ENCODE measurements at regions not wholly inside any gene's neighbourhood (a gene's known extent, or its start where the extent isn't known, plus 50 kb on each side); places are given as distances from the start of the nearest gene placed in this dataset.
"Not testable (repeated sequence)": the region's sequence is repeated elsewhere in the genome, so short reads cannot be mapped to it uniquely, and the experiment has no call there.

DNA sequence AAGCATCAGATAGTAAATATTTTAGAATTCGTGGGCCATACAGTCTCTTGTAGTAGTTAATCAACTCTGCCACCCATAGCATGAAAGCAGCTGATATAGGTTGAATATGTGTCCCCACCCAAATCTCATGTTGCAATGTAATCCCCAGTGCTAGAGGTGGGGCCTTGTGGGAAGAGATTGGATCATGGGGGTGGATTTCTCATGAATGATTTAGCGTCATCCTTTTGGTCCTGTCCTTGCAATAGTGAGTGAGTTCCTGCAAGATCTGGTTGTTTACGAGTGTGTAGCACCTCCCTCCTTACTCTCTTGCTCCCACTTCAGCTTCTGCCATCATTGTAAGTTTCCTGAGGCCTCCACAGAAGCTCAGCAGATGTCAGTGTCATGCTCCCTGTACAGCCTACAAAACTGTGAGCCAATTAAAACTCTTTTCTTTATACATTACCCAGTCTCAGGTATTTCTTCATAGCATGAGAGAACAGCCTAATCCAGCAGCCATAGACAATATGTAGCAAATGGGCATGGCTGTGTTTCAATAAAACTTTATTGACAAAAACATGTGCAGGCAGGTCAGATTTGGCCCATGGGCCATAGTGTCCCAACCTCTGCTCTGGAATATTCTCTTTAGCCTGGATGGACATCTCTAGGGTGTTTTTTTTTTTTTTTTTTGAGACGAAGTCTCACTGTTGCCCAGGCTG, 97.9 kb upstream of the FAM90A1 start:
- not testable (repeated sequence) for H3K27me3 ChIP-seq (ENCODE audit: control insufficient read depth in 4 of 4, insufficient read depth in 4 of 4, low read length in 3 of 4); H3K36me3 ChIP-seq (ENCODE audit: control insufficient read depth in 4 of 4, insufficient read depth in 3 of 4, low read depth in 1 of 4, low read length in 3 of 4); H3K27ac ChIP-seq (ENCODE audit: low read depth in 1 of 2, low read length in 2 of 2); H3K9ac ChIP-seq (ENCODE audit: low read depth in 1 of 2, low read length in 2 of 2); DNase-seq (ENCODE audit: low spot score); H3K4me3 ChIP-seq (ENCODE audit: low read depth in 1 of 3, low read length in 3 of 3); H3K9me3 ChIP-seq (ENCODE audit: control insufficient read depth in 4 of 4, low read length in 3 of 4); H3K4me1 ChIP-seq (ENCODE audit: control insufficient read depth in 4 of 4, insufficient read depth in 4 of 4, low read length in 3 of 4)
- 86% methylated on average over 3 of the region's 4 CpGs for WGBS

- not testable (repeated sequence) for H3K9ac ChIP-seq (ENCODE audit: low read depth in 1 of 2, low read length in 2 of 2); H3K4me1 ChIP-seq (ENCODE audit: control insufficient read depth in 4 of 4, insufficient read depth in 4 of 4, low read length in 3 of 4); H3K4me3 ChIP-seq (ENCODE audit: low read depth in 1 of 3, low read length in 3 of 3); DNase-seq (ENCODE audit: low spot score); H3K27me3 ChIP-seq (ENCODE audit: control insufficient read depth in 4 of 4, insufficient read depth in 4 of 4, low read length in 3 of 4); H3K9me3 ChIP-seq (ENCODE audit: control insufficient read depth in 4 of 4, low read length in 3 of 4); H3K36me3 ChIP-seq (ENCODE audit: control insufficient read depth in 4 of 4, insufficient read depth in 3 of 4, low read depth in 1 of 4, low read length in 3 of 4); H3K27ac ChIP-seq (ENCODE audit: low read depth in 1 of 2, low read length in 2 of 2)
- 84% methylated on average over 3 of the region's 3 CpGs for WGBS
These were observed 101.4 kb upstream of the FAM90A1 start for GRCh38 chr12:8328835-8329234.

DNA sequence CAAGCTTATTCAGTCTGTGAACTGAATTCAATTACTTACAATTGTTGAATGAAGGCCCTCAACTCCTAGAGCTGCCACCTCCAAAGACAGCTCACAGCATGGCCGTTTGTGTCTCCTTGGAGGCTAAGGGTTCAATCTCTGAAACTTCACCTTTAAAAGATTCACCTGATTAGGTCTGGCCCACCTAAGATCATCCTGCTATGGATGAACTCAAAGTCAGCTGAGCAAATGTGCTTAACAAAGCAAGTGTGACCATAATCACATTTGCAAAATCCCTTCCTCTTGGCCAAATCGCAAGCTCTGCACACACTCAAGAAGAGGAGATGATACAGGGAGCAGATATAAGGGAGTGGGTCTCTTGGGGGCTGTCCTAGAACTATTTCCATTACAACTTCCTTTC, 105.0 kb upstream of the FAM90A1 start:
- H3K27ac ChIP-seq (ENCODE audit: low read depth in 1 of 2, low read length in 2 of 2); H3K4me3 ChIP-seq (ENCODE audit: low read depth in 1 of 3, low read length in 3 of 3); DNase-seq (ENCODE audit: low spot score); H3K9ac ChIP-seq (ENCODE audit: low read depth in 1 of 2, low read length in 2 of 2); H3K36me3 ChIP-seq (ENCODE audit: control insufficient read depth in 4 of 4, insufficient read depth in 3 of 4, low read depth in 1 of 4, low read length in 3 of 4); H3K4me1 ChIP-seq (ENCODE audit: control insufficient read depth in 4 of 4, insufficient read depth in 4 of 4, low read length in 3 of 4); H3K27me3 ChIP-seq (ENCODE audit: control insufficient read depth in 4 of 4, insufficient read depth in 4 of 4, low read length in 3 of 4); H3K9me3 ChIP-seq (ENCODE audit: control insufficient read depth in 4 of 4, low read length in 3 of 4): not testable (repeated sequence)
- WGBS = 85% methylated on average over 2 of the region's 2 CpGs

- not testable (repeated sequence) for H3K4me1 ChIP-seq (ENCODE audit: control insufficient read depth in 4 of 4, insufficient read depth in 4 of 4, low read length in 3 of 4); H3K9me3 ChIP-seq (ENCODE audit: control insufficient read depth in 4 of 4, low read length in 3 of 4); H3K27me3 ChIP-seq (ENCODE audit: control insufficient read depth in 4 of 4, insufficient read depth in 4 of 4, low read length in 3 of 4); H3K36me3 ChIP-seq (ENCODE audit: control insufficient read depth in 4 of 4, insufficient read depth in 3 of 4, low read depth in 1 of 4, low read length in 3 of 4); H3K27ac ChIP-seq (ENCODE audit: low read depth in 1 of 2, low read length in 2 of 2); DNase-seq (ENCODE audit: low spot score); H3K4me3 ChIP-seq (ENCODE audit: low read depth in 1 of 3, low read length in 3 of 3); H3K9ac ChIP-seq (ENCODE audit: low read depth in 1 of 2, low read length in 2 of 2)
- 77% methylated on average over 3 of the region's 3 CpGs for WGBS
These were observed 104.7 kb upstream of the CLEC6A start for GRCh38 chr12:8351073-8351472.

GRCh38 chr12:8354741-8355140, 101.0 kb upstream of the CLEC6A start:
- H3K4me3 ChIP-seq (ENCODE audit: low read depth in 1 of 3, low read length in 3 of 3); H3K9ac ChIP-seq (ENCODE audit: low read depth in 1 of 2, low read length in 2 of 2); H3K27me3 ChIP-seq (ENCODE audit: control insufficient read depth in 4 of 4, insufficient read depth in 4 of 4, low read length in 3 of 4); H3K36me3 ChIP-seq (ENCODE audit: control insufficient read depth in 4 of 4, insufficient read depth in 3 of 4, low read depth in 1 of 4, low read length in 3 of 4); H3K27ac ChIP-seq (ENCODE audit: low read depth in 1 of 2, low read length in 2 of 2); H3K9me3 ChIP-seq (ENCODE audit: control insufficient read depth in 4 of 4, low read length in 3 of 4); DNase-seq (ENCODE audit: low spot score); H3K4me1 ChIP-seq (ENCODE audit: control insufficient read depth in 4 of 4, insufficient read depth in 4 of 4, low read length in 3 of 4): not testable (repeated sequence)
- WGBS = 90% methylated on average over 1 of the region's 1 CpG

- H3K27me3 ChIP-seq (ENCODE audit: control insufficient read depth in 4 of 4, insufficient read depth in 4 of 4, low read length in 3 of 4); H3K27ac ChIP-seq (ENCODE audit: low read depth in 1 of 2, low read length in 2 of 2); H3K4me1 ChIP-seq (ENCODE audit: control insufficient read depth in 4 of 4, insufficient read depth in 4 of 4, low read length in 3 of 4); H3K9me3 ChIP-seq (ENCODE audit: control insufficient read depth in 4 of 4, low read length in 3 of 4); H3K9ac ChIP-seq (ENCODE audit: low read depth in 1 of 2, low read length in 2 of 2); DNase-seq (ENCODE audit: low spot score); H3K36me3 ChIP-seq (ENCODE audit: control insufficient read depth in 4 of 4, insufficient read depth in 3 of 4, low read depth in 1 of 4, low read length in 3 of 4); H3K4me3 ChIP-seq (ENCODE audit: low read depth in 1 of 3, low read length in 3 of 3): not testable (repeated sequence)
- 94% methylated on average over 4 of the region's 4 CpGs for WGBS
These were observed 100.2 kb upstream of the CLEC6A start for GRCh38 chr12:8355531-8355930.

DNA sequence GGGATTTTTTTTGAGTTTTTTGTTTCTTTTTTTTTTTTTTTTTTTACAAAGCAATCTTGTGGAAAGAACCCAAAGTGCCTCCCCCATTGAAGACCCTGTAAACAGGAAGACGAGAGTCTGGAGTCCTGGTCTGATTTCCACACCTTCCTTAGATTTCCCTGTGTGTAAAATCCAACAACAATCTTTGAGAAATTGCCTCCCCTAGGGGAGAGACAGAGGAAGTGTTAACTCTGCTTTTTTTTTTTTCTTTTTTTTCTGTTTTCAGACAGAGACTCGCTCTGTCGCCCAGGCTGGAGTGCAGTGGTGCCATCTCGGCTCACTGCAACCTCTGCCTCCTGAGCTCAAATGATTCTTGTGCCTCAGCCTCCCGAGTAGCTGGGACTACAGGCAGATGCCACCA, 82.0 kb upstream of the CLEC6A start:
- H3K27me3 ChIP-seq (ENCODE audit: control insufficient read depth in 4 of 4, insufficient read depth in 4 of 4, low read length in 3 of 4); H3K9me3 ChIP-seq (ENCODE audit: control insufficient read depth in 4 of 4, low read length in 3 of 4); H3K9ac ChIP-seq (ENCODE audit: low read depth in 1 of 2, low read length in 2 of 2); H3K27ac ChIP-seq (ENCODE audit: low read depth in 1 of 2, low read length in 2 of 2); DNase-seq (ENCODE audit: low spot score); H3K4me3 ChIP-seq (ENCODE audit: low read depth in 1 of 3, low read length in 3 of 3); H3K4me1 ChIP-seq (ENCODE audit: control insufficient read depth in 4 of 4, insufficient read depth in 4 of 4, low read length in 3 of 4); H3K36me3 ChIP-seq (ENCODE audit: control insufficient read depth in 4 of 4, insufficient read depth in 3 of 4, low read depth in 1 of 4, low read length in 3 of 4): not testable (repeated sequence)
- 35% methylated on average over 5 of the region's 5 CpGs for WGBS

DNA sequence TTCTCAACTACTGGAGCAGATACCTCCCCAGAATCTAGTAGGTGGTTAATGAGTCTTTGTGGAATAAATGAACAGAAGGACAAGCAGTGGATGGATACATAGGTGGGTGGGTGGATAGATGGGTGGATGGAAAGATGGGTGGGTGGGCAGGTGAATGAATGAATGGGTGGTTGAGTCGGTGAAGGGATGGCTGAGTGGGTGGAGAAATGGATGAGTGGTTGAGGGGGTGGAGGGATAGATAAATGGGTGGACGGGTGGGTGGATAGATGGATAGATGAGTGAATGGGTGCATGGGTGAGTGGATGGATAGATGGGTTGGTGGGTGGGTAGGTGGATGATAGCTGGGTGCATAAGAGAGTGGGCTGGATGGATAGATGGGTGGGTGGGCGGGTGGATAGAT, 80.6 kb upstream of the CLEC6A start:
- not testable (repeated sequence) for H3K4me3 ChIP-seq (ENCODE audit: low read depth in 1 of 3, low read length in 3 of 3); H3K27ac ChIP-seq (ENCODE audit: low read depth in 1 of 2, low read length in 2 of 2); H3K4me1 ChIP-seq (ENCODE audit: control insufficient read depth in 4 of 4, insufficient read depth in 4 of 4, low read length in 3 of 4); DNase-seq (ENCODE audit: low spot score); H3K27me3 ChIP-seq (ENCODE audit: control insufficient read depth in 4 of 4, insufficient read depth in 4 of 4, low read length in 3 of 4); H3K9ac ChIP-seq (ENCODE audit: low read depth in 1 of 2, low read length in 2 of 2); H3K36me3 ChIP-seq (ENCODE audit: control insufficient read depth in 4 of 4, insufficient read depth in 3 of 4, low read depth in 1 of 4, low read length in 3 of 4); H3K9me3 ChIP-seq (ENCODE audit: control insufficient read depth in 4 of 4, low read length in 3 of 4)
- 71% methylated on average over 3 of the region's 3 CpGs for WGBS

- WGBS = 86% methylated on average over 6 of the region's 6 CpGs
- not testable (repeated sequence) for H3K9ac ChIP-seq (ENCODE audit: low read depth in 1 of 2, low read length in 2 of 2); H3K36me3 ChIP-seq (ENCODE audit: control insufficient read depth in 4 of 4, insufficient read depth in 3 of 4, low read depth in 1 of 4, low read length in 3 of 4); H3K9me3 ChIP-seq (ENCODE audit: control insufficient read depth in 4 of 4, low read length in 3 of 4); H3K27me3 ChIP-seq (ENCODE audit: control insufficient read depth in 4 of 4, insufficient read depth in 4 of 4, low read length in 3 of 4); H3K4me3 ChIP-seq (ENCODE audit: low read depth in 1 of 3, low read length in 3 of 3); H3K27ac ChIP-seq (ENCODE audit: low read depth in 1 of 2, low read length in 2 of 2); DNase-seq (ENCODE audit: low spot score); H3K4me1 ChIP-seq (ENCODE audit: control insufficient read depth in 4 of 4, insufficient read depth in 4 of 4, low read length in 3 of 4)
These were observed 78.0 kb upstream of the CLEC6A start for GRCh38 chr12:8377756-8378155.
